ENCODE measurements at regions not wholly inside any gene's neighbourhood (a gene's known extent, or its start where the extent isn't known, plus 50 kb on each side); places are given as distances from the start of the nearest gene placed in this dataset.

DNA sequence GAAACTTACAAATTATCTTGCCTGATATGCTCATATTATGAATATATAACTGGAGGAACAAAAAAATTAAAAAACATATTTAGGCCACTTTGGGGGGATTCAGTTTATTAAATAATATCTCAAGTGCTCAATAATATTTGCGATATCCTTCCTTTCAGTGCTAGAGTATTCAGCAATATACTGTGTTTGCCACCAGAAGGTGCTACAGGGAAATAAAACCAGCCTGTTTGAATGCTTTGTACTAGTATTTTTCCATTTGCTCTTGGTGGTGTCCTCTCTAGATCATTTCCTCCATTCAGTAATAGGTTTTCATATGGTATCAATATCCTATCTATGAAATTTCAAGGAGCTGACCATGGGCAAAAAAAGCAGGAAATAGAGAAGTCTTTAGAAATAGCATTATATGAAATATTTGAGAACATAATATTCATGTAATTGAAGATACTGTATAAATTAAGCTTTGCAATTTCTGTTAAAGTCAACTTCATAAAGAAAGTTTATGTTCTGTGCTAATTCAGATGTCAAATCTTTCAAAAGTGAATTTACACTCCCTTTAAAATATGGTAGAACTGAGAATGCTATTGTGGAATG, 106.2 kb upstream of the NAV3 start:
- H3K27me3 ChIP-seq (ENCODE audit: control insufficient read depth, insufficient read depth, low read length), result no peaks in the 10 kb centered on the region
- no peak overlapping the region for H3K4me3 ChIP-seq (ENCODE audit: low read length)
- H3K4me1 ChIP-seq (ENCODE audit: control insufficient read depth, insufficient read depth, low read length), result no peaks in the 10 kb centered on the region
- H3K36me3 ChIP-seq (ENCODE audit: control insufficient read depth, insufficient read depth, low read length), result no peaks in the 10 kb centered on the region
- DNase-seq, result peak; percentile 75
- no peak overlapping the region for H3K27ac ChIP-seq (ENCODE audit: low read length)
- no peaks in the 10 kb centered on the region for H3K9me3 ChIP-seq (replicated peaks; ENCODE audit: control insufficient read depth, low read depth, low read length)
- no CpG with 5 or more reads among the region's 1 CpG for WGBS (ENCODE audit: insufficient coverage)

DNA sequence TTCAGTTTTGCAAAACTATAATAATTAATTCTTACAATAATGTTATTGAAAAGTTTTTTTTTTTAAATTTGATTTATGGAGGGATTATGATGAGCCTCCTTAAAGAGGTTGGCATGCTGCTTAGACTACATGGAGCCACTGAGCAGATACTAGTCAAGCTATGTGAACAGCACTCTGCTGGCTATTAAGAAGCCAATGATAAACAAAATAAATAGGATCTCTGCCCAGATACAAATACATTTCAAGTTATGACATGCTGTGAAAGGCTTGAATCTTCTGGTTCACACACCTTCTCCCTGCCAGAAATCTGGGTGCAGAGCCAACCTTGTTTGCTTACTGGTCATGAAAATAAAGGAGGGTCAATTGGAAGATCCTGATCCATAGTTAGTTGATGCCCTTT, 107.4 kb upstream of the NAV3 start:
- Histone ChIP-seq H3K9me3 (replicated peaks; ENCODE audit: control insufficient read depth, low read depth, low read length) (no peaks in the 10 kb centered on the region), H3K27ac (ENCODE audit: low read length) (no peak overlapping the region), H3K36me3 (ENCODE audit: control insufficient read depth, insufficient read depth, low read length) (no peaks in the 10 kb centered on the region), H3K27me3 (ENCODE audit: control insufficient read depth, insufficient read depth, low read length) (no peaks in the 10 kb centered on the region), H3K4me3 (ENCODE audit: low read length) (no peak overlapping the region), H3K4me1 (ENCODE audit: control insufficient read depth, insufficient read depth, low read length) (no peaks in the 10 kb centered on the region)
- peak; percentile 16 for DNase-seq

DNA sequence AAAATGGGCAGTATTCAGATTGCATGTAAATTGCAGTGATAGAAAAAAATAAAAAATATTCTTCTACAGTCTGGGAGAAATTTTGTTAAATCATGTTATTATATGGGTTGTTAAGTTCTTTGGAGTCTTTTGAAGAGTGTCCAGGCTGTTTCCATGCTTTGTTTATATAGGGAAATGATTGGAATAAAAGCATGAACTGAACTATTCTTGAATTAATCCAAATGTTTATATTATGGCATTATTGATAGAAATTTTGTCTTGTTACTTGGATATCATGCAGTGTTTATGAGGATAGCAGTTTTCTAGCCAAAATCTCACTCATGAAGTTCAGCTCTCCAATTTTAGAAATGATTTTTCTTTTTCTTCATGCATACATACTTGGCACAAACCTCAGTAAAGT, 108.2 kb upstream of the NAV3 start:
- no peaks in the 10 kb centered on the region for H3K27me3 ChIP-seq (ENCODE audit: control insufficient read depth, insufficient read depth, low read length)
- no peaks in the 10 kb centered on the region for H3K36me3 ChIP-seq (ENCODE audit: control insufficient read depth, insufficient read depth, low read length)
- no peak overlapping the region for H3K4me3 ChIP-seq (ENCODE audit: low read length)
- H3K4me1 ChIP-seq (ENCODE audit: control insufficient read depth, insufficient read depth, low read length), result no peaks in the 10 kb centered on the region
- no peaks in the 10 kb centered on the region for H3K9me3 ChIP-seq (replicated peaks; ENCODE audit: control insufficient read depth, low read depth, low read length)
- DNase-seq, result peak; percentile 57
- no peak overlapping the region for H3K27ac ChIP-seq (ENCODE audit: low read length)

DNA sequence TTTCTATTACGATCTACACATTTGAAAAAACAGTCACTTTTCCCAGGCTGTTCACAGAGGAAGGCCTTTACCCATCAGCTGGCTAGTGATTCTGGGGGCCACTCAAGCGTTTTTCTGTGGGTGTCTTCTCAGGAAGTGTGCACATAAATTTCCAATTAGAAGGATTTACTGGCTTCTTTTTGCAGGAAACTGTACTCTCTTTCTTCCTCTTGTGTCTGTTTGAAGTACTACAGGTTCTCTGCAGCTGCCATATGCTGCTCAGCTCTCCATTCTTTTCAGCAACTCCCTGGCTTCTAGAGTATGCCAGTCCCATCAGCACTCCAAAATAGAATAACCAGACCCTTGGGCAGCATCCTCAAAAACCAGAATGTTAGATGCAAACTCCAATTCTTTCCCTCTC, 110.4 kb upstream of the NAV3 start:
- H3K27ac ChIP-seq (ENCODE audit: low read length), result no peak overlapping the region
- no peaks in the 10 kb centered on the region for H3K9me3 ChIP-seq (replicated peaks; ENCODE audit: control insufficient read depth, low read depth, low read length)
- H3K27me3 ChIP-seq (ENCODE audit: control insufficient read depth, insufficient read depth, low read length), result no peaks in the 10 kb centered on the region
- no peaks in the 10 kb centered on the region for H3K36me3 ChIP-seq (ENCODE audit: control insufficient read depth, insufficient read depth, low read length)
- H3K4me1 ChIP-seq (ENCODE audit: control insufficient read depth, insufficient read depth, low read length), result no peaks in the 10 kb centered on the region
- no peak for DNase-seq
- H3K4me3 ChIP-seq (ENCODE audit: low read length), result no peak overlapping the region
- WGBS (ENCODE audit: insufficient coverage), result no CpG with 5 or more reads among the region's 2 CpGs

DNA sequence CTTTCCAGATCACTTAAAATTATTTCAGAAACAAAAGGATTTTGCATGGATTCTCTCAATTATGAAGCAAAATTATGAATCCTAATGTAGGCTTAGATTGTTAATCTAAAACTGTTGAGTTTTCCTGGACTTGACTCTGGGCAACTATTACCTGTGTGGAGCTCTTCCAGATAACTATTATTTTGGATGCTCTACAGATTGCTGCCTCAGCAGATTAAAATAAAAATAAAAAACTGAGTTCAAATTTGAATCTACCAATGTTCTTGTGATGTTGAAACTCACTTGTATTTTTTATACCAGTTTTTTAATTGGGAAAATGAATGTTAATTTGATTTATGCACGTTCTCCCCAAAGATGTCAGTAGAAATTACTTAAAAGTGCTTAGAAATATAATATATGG, 120.5 kb upstream of the NAV3 start:
- Histone ChIP-seq H3K36me3 (ENCODE audit: control insufficient read depth, insufficient read depth, low read length) (no peaks in the 10 kb centered on the region), H3K27me3 (ENCODE audit: control insufficient read depth, insufficient read depth, low read length) (no peaks in the 10 kb centered on the region)
- WGBS (ENCODE audit: insufficient coverage), result no CpG with 5 or more reads among the region's 1 CpG

DNA sequence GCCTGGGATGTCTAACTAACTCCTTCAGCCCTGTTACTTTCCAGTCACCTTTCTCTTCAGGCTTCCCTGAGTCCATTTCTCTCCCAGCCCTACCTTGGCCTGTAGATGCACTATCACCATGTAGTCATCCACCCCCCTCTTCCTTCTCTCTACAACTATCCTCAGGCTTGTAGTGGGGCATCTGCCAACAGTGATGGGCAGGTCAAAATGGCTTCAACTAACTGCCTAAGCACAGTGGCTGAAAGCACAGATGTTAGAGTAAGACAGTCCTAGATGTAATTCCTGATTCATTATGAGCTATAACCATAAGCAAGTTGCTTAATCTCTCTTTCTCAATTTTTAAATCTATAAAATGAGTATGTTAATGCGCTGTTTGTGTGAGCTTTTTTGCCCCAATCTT, 133.6 kb upstream of the NAV3 start:
- WGBS (ENCODE audit: insufficient coverage), result no CpG with 5 or more reads among the region's 1 CpG
- no peaks in the 10 kb centered on the region for H3K9me3 ChIP-seq (replicated peaks; ENCODE audit: control insufficient read depth, low read depth, low read length)

More for the DNA sequence above, 120.5 kb upstream of the NAV3 start:
- no peak overlapping the region for H3K27ac ChIP-seq (ENCODE audit: low read length)
- H3K9me3 ChIP-seq (replicated peaks; ENCODE audit: control insufficient read depth, low read depth, low read length), result no peaks in the 10 kb centered on the region
- H3K4me3 ChIP-seq (ENCODE audit: low read length), result no peak overlapping the region
- H3K4me1 ChIP-seq (ENCODE audit: control insufficient read depth, insufficient read depth, low read length), result no peaks in the 10 kb centered on the region
- no peak for DNase-seq

DNA sequence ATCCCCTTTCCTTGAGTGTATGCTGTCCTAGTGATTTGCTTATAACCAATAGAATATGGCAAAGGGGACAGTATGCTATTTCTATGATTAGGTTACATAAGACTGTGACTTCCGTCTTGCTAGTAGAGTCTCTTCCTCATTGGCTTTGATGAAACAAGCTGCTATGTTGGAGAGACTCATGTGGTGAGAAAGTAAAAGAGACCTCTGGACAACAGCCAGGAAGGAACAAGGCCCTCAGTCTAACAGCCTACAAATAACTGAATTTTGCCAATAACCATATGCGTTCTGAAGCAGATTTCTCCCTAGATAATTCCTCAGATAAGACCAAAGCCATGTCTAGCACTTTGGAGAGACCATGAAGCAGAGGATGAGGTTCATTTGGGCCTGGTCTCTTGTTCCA, 134.5 kb upstream of the NAV3 start:
- H3K27ac ChIP-seq (ENCODE audit: low read length), result no peak overlapping the region
- H3K4me3 ChIP-seq (ENCODE audit: low read length), result no peak overlapping the region
- H3K4me1 ChIP-seq (ENCODE audit: control insufficient read depth, insufficient read depth, low read length), result no peaks in the 10 kb centered on the region
- peak; percentile 16 for DNase-seq
- no peaks in the 10 kb centered on the region for H3K27me3 ChIP-seq (ENCODE audit: control insufficient read depth, insufficient read depth, low read length)
- no peaks in the 10 kb centered on the region for H3K36me3 ChIP-seq (ENCODE audit: control insufficient read depth, insufficient read depth, low read length)
- no CpG with 5 or more reads among the region's 2 CpGs for WGBS (ENCODE audit: insufficient coverage)
- no peaks in the 10 kb centered on the region for H3K9me3 ChIP-seq (replicated peaks; ENCODE audit: control insufficient read depth, low read depth, low read length)

More for the DNA sequence above, 133.6 kb upstream of the NAV3 start:
- DNase-seq, result no peak
- no peaks in the 10 kb centered on the region for H3K27me3 ChIP-seq (ENCODE audit: control insufficient read depth, insufficient read depth, low read length)
- no peaks in the 10 kb centered on the region for H3K4me1 ChIP-seq (ENCODE audit: control insufficient read depth, insufficient read depth, low read length)
- H3K27ac ChIP-seq (ENCODE audit: low read length), result no peak overlapping the region
- no peaks in the 10 kb centered on the region for H3K36me3 ChIP-seq (ENCODE audit: control insufficient read depth, insufficient read depth, low read length)
- no peak overlapping the region for H3K4me3 ChIP-seq (ENCODE audit: low read length)

DNA sequence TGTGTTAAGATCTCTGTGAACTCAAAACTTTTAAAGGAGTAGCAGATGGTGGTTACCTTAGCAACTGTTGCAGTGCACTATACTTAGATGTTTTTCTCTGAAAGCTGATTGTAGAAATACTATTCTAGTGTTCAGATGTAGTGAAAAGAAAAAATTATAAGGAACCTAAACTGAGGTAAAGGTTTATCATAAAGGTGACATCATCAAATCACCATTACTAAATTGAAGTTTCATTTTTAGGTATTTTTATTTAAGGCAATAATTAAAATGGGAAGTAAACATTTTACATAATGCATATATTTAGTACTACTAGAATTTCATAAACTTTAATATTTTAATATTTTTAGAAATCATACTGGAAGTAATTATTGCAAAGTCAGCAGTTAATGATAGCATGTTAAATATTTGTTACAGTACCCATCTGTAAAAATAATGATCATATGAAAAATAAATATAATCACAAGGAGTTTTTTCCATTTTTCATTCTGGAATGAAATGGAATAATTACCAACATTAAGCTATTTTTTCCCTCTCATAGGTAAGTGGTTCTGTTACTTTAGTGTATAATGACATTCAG, 141.1 kb upstream of the NAV3 start:
- DNase-seq, result peak; percentile 5
- no peaks in the 10 kb centered on the region for H3K36me3 ChIP-seq (ENCODE audit: control insufficient read depth, insufficient read depth, low read length)
- no peak overlapping the region for H3K4me3 ChIP-seq (ENCODE audit: low read length)
- no peak overlapping the region for H3K27ac ChIP-seq (ENCODE audit: low read length)
- no peaks in the 10 kb centered on the region for H3K9me3 ChIP-seq (replicated peaks; ENCODE audit: control insufficient read depth, low read depth, low read length)
- H3K4me1 ChIP-seq (ENCODE audit: control insufficient read depth, insufficient read depth, low read length), result no peaks in the 10 kb centered on the region
- H3K27me3 ChIP-seq (ENCODE audit: control insufficient read depth, insufficient read depth, low read length), result no peaks in the 10 kb centered on the region

DNA sequence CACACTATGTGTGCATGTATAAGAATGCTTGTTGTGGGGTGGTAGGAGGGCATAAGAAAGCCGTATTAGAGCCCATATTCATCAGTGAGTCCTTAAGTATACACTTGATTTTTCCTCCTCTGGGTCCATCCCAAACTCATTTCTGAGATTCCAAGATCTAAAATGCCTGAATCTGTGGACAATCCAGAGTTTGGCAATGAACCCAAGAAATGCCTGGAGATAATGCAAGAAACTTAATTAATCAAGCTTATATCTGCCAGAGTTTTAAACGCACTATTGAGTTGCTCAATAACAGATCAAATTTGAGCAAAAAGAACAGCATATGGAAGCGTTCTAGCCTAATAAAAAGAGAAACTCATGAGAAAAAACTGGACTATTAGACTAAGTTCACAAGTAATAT, 143.4 kb upstream of the NAV3 start:
- Histone ChIP-seq H3K9me3 (replicated peaks; ENCODE audit: control insufficient read depth, low read depth, low read length) (no peaks in the 10 kb centered on the region), H3K36me3 (ENCODE audit: control insufficient read depth, insufficient read depth, low read length) (no peaks in the 10 kb centered on the region), H3K4me1 (ENCODE audit: control insufficient read depth, insufficient read depth, low read length) (no peaks in the 10 kb centered on the region), H3K4me3 (ENCODE audit: low read length) (no peak overlapping the region), H3K27me3 (ENCODE audit: control insufficient read depth, insufficient read depth, low read length) (no peaks in the 10 kb centered on the region), H3K27ac (ENCODE audit: low read length) (no peak overlapping the region)
- DNase-seq, result peak; percentile 68
- WGBS (ENCODE audit: insufficient coverage), result no CpG with 5 or more reads among the region's 3 CpGs

DNA sequence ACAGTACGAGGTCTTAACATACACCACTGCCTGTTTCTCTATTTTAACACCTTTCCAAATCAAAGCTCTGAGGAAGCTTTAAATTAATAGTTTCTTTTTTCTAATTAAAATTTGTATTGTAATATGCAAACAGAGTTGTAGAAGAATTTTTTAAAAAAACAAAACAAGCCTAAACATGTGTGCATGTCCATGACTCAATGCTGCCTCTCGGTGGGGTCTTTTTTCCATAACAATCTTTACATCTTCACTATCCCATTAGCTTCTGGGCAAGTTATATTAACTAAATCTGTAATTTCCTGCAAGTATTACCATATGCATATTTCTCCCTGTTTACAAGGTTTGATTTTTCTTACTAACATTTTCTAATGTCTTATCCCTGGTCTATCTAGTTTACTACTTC, 143.9 kb upstream of the NAV3 start:
- Histone ChIP-seq H3K36me3 (ENCODE audit: control insufficient read depth, insufficient read depth, low read length) (no peaks in the 10 kb centered on the region), H3K4me3 (ENCODE audit: low read length) (no peak overlapping the region), H3K4me1 (ENCODE audit: control insufficient read depth, insufficient read depth, low read length) (no peaks in the 10 kb centered on the region), H3K27me3 (ENCODE audit: control insufficient read depth, insufficient read depth, low read length) (no peaks in the 10 kb centered on the region), H3K9me3 (replicated peaks; ENCODE audit: control insufficient read depth, low read depth, low read length) (no peaks in the 10 kb centered on the region), H3K27ac (ENCODE audit: low read length) (no peak overlapping the region)
- peak; percentile 59 for DNase-seq
- no CpG with 5 or more reads among the region's 2 CpGs for WGBS (ENCODE audit: insufficient coverage)

DNA sequence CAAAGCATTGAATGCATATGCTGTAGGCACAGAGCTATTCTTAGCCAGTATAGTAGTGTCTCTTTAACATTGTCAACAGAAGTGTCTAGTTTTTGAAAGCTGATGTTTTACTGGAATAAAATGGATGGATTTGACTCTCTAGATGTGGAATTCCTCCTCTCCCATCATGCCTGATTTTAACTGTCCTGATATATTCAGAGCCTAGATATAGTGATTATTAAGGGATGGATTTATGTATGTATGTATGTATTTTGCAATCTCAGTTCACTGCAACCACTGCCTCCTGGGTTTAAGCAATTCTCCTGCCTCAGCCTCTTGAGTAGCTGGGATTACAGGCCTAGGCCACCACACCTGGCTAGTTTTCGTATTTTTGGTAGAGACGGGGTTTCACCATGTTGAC, 144.8 kb upstream of the NAV3 start:
- Histone ChIP-seq H3K27me3 (ENCODE audit: control insufficient read depth, insufficient read depth, low read length) (no peaks in the 10 kb centered on the region), H3K4me1 (ENCODE audit: control insufficient read depth, insufficient read depth, low read length) (no peaks in the 10 kb centered on the region), H3K36me3 (ENCODE audit: control insufficient read depth, insufficient read depth, low read length) (no peaks in the 10 kb centered on the region), H3K27ac (ENCODE audit: low read length) (no peak overlapping the region), H3K4me3 (ENCODE audit: low read length) (no peak overlapping the region), H3K9me3 (replicated peaks; ENCODE audit: control insufficient read depth, low read depth, low read length) (no peaks in the 10 kb centered on the region)
- no peak for DNase-seq
- WGBS (ENCODE audit: insufficient coverage), result 100% methylated on average over 1 of the region's 2 CpGs

Data from muscle of leg (tissue), 3 donors.